GM19468 (cell line): ENCODE measurements at regions not wholly inside any gene's neighbourhood (a gene's known extent, or its start where the extent isn't known, plus 50 kb on each side); places are given as distances from the start of the nearest gene placed in this dataset.

Experiments used
- ATAC-seq: cut with Tn5 transposase; IDR thresholded peaks from one replicate; pipeline ENCODE4 v1.9.1; 2021; ENCODE audit warnings: mild to moderate bottlenecking, moderate library complexity, moderate number of reproducible peaks; ENCODE audit not compliant: unreplicated experiment; ENCODE audit errors: extremely low read depth

- ATAC-seq, result peak; percentile 41
These were observed 192.9 kb downstream of the SEC23A start for GRCh38 chr14:38910092-38910491.

DNA sequence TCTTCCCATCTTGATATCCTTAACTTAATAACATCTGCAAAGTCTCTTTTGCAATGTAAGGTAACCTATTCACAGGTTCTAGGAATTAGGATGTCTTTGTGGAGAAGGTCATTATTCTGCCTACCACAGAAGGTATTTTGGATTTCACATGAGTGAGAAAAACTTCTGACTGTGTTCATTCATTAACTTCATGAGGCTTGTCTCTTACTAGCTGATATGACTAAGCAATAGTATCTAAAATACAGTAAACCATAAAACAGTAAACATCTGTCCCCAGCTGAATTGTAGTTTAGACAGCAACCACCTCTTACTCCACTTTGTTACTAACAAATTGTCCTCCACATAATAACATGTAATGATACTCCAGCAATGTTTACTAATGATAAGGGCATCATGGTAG lies 198.1 kb downstream of the SEC23A start:
- ATAC-seq, result no peak

GRCh38 chr14:38901791-38902190 lies 201.2 kb downstream of the SEC23A start:
- ATAC-seq, result no peak

- ATAC-seq, result no peak
These were observed 202.1 kb downstream of the SEC23A start for GRCh38 chr14:38900887-38901286.

GRCh38 chr14:38887696-38888095 lies 215.3 kb downstream of the SEC23A start:
- ATAC-seq, result no peak

- no peak for ATAC-seq
These were observed 218.9 kb downstream of the SEC23A start for GRCh38 chr14:38884109-38884508.

- no peak for ATAC-seq
These were observed 219.9 kb downstream of the SEC23A start for GRCh38 chr14:38883127-38883526.

DNA sequence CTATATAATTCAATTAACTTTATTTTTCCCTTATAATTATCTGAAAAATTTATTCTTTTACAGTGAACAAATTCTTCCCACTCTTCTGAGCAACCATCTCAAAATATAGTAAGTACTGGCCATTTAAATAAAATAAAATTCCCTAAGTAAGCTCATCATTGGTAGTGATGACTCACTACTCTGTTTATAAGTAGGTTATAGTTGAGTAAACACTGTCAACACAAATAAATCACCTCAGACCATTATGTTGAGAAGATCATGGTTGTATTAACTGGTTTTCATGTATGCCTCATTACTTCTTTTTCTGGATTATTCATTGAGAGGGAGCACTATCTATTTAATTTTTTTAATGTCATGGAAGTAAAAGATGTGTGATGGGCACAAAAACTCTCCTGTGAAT lies 220.5 kb downstream of the SEC23A start:
- no peak for ATAC-seq

GRCh38 chr14:38880643-38881524 lies 222.2 kb downstream of the SEC23A start:
- no peak for ATAC-seq

DNA sequence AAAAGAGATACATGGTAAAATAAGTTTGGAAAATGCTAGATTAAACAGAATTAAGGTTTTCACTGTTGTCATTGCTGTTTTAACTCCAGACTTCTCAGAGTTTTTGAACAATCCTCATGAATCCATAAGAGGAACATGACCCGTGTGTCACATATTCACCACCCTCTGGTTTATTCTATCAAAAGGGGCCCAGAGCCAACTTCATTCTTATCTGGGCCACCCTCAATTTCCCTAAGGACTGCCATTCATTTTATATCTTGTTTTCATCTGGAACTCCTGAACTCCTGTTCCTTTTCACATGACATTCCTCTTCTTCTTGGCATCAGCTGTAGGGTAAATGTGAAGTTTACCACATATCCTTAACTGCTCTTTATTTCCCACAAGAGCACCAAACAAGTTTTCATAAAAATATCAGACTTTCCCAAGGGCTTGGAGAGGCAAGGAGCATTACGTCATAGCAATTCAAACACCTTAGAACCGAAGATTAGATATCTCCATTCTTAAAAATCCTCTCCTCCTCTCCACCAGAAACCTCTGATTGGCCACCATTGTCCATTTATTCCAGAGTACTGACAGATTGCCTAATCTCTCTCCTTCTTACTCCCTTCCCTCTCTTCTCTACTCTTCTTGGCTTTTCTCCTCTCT lies 225.2 kb downstream of the SEC23A start:
- ATAC-seq, result no peak

GRCh38 chr14:38874721-38875120 lies 228.3 kb downstream of the SEC23A start:
- ATAC-seq, result no peak

DNA sequence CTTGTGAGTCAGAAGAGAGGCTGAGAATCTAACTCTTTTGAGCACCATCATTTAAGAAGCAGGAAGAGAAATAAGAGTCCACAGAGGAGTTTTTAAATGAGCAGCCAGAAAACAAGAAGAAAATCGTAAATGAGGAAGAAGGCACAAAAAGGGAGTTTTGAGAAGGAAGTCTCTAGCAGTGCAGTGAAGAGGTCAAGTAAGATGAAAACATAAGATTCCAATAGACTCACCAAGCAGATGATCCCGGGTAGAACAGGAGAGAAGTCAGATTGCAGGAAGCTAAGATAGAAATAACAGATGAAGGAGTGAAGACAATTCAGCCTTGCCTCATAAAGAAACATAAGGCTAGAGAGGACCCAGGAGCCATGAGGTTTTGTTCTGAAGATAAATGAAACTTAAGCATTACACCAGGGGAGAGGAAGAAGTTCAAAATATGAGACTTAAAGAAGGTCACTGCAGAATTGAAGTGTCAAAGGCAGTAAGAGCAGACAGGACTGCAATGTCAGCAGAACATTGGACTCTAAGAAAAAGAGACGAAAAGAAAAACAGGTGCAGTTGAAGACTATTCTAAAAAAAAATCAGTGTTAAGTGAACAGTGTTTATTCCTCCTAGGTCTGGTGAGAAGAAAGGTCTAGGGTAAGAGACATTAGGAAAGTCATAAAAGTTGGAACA lies 229.0 kb downstream of the SEC23A start:
- no peak for ATAC-seq

DNA sequence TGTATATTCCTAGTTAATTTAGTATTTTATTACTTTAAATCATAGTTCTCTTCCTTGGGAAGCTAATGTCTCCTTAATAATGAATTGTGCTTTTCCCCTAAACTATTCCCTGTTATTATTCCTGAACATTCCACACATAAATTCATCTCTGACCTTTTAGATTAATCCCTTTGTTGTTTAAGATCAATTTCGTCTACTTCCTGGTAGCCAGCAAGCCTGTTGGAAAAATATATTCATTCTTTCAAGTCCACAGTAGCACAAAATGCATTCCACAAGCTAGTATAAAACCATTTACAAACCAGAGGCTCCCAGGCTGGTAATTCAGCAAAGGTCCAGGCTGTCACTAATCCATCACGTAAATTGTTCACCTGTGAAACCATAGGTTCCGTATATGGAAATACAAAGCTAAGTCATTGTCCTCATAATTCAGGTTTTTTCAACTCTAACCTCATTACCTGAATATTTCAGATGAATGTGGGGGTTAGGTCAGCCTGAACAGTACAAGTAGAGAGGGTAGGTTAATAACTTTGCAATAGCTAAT lies 232.7 kb downstream of the SEC23A start:
- no peak for ATAC-seq

DNA sequence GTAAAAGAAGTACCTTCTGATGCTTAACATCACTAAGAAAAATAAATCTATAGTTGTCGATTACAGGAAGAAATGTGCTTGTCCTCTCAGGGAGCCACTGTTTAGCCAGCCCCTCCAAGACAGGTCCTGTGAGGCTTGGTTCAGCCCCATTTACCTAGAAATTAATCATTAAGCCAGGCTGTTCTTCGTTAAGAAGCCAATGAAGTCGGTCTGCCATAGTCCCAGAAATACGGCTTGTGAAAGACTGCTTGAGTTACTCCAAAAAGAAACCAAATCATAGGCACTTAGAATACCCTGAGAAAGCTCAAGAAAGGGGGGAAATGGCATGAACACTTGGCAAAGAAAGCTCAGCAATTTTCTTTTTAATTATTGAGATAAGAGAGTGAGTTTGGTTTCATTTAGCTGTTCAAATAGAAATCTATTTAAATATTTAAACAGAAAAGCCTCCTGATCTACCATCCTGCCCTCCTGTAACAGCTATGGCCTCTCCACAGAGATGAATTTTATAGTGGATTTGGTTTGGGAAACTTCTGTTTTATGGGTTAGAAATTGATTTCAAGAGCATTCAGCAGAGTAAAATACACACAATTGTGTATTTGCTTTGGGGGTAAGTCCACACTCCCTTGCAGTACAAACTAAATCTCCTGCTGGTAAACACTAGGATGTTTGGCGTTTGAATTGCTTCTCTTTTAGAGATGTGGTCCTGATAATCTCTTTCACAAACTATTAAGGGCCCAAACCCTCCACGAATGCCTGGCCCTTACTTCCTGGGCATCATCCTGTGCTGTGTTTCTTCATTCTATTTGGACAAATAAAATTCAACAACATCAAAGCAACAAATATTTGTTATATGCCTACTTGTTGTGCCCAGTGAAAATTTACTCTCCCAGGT lies 234.4 kb downstream of the SEC23A start:
- ATAC-seq, result no peak

DNA sequence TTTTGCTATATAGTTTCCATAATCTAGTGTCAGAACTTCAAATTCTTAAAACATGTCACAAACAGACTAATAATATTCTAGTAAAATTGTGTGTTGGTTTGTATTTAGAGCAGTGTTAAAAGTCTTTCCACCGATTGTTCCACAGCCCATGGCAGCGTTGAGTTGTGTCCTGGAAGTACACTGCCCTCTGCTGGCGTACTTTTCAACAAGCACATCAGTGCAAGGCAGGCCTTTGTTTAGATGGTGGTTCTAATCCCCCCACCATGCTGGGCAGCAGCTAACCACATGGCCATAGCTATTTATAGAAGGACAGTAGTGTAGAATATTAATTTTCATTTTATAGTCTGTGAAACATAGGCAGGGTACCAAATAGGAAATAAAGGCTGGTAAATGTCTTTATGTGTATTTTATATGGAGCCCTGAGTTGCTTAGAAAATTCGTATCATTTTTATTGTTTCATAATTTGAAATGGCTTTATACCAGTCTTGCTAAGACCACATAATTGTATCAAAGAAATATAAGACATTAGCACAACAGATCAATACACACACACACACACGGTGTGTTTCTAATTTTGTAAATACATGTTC lies 235.4 kb downstream of the SEC23A start:
- peak; percentile 65 for ATAC-seq

- no peak for ATAC-seq
These were observed 236.6 kb downstream of the SEC23A start for GRCh38 chr14:38866461-38866860.

GRCh38 chr14:38862366-38862765 lies 240.7 kb downstream of the SEC23A start:
- ATAC-seq, result no peak

DNA sequence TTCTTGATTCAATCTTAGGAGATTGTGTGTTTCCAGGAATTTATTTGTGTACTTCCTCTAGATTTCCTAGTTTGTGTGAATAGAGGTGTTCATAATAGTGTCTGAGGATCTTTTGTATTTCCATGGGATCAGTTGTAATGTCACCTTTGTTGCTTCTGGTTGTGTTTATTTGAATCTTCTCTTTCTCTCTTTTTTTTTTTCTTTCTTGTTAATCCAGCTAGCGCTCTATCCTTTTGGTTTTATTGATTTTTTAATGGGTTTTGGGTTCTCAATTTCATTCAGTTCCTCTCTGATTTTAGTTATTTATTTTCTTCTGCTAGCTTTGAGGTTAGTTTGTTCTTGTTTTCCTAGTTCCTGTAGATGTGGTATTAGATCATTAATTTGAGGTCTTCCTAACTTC lies 242.5 kb downstream of the SEC23A start:
- ATAC-seq, result no peak

DNA sequence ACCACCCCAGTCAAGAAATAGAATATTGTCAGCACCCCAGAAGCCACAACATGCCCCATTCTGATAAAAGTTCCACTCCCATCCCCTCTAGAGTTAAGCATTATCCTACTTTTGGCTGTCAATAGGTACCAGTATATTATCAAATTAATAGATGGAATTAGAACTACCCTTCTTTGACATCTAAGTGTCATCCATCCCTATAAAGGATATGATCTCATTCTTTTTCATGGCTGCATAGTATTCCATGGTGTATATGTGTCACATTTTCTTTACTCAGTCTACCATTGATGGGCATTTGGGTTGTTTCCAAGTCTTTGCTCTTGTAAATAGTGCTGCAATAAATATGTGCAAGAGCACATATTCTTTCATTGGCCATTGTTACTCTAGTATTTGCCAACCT lies 246.2 kb downstream of the SEC23A start:
- no peak for ATAC-seq

DNA sequence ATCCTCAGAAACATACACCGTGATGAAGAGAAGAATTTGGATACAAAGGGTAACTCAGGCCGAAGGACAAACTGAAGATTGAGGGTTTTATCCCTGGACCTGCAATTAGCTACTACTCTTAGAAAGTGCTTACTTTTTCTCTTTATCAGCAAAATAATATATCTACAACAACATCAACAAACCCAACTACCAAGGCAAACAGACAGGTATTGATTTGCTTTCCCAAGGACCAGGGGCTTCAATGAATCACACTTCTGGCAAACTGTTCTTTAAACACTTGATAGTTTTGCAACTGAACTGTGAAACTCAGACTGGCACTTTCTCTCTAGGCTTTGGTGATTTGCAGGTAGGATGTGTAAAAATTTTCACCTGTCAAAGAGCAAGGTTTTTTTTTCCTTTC lies 247.5 kb downstream of the SEC23A start:
- ATAC-seq, result no peak
